Vagina (tissue), 2 donors: ENCODE measurements at regions not wholly inside any gene's neighbourhood (a gene's known extent, or its start where the extent isn't known, plus 50 kb on each side); places are given as distances from the start of the nearest gene placed in this dataset.

Source experiments
- DNase-seq, 2 donors: peaks; one replicate each; pipeline ENCODE4 v3.0.0-alpha.2; 2017; ENCODE audit errors: extremely low spot score in 2 of 2
- H3K27ac ChIP-seq: fragments of 200-600 bp; sonication (generic); one replicate; pipeline ENCODE4 v1.5.1; 2019
- H3K27me3 ChIP-seq: fragments of 200-600 bp; sonication (generic); one replicate; pipeline ENCODE4 v1.5.1; 2019
- H3K36me3 ChIP-seq, 2 donors: fragments of 200-600 bp; sonication (generic); one replicate each; pipeline ENCODE4 v1.5.1; 2017 to 2019
- H3K4me1 ChIP-seq: fragments of 200-600 bp; sonication (generic); one replicate; pipeline ENCODE4 v1.5.1; 2019
- H3K4me3 ChIP-seq, 2 donors: fragments of 200-600 bp; sonication (generic); 1 replicate in 1 of 2; 2 replicates in 1 of 2; pipeline ENCODE4 v1.5.1; 2016 to 2019
- H3K9me3 ChIP-seq: fragments of 200-600 bp; sonication (generic); one replicate; pipeline ENCODE4 v1.5.1; 2019
- CTCF ChIP-seq, 3 experiments: fragments of 450-650 bp in 2 of 3; fragments of 200-600 bp in 1 of 3; sonication (generic) in 1 of 3; IDR thresholded peaks; one replicate each; pipeline ENCODE4 v1.5.1; 2017 to 2019; ENCODE audit warnings: antibody characterized with exemption in 3 of 3, mild to moderate bottlenecking in 2 of 3, moderate library complexity in 2 of 3
- POLR2A ChIP-seq, 2 donors: fragments of 450-650 bp; IDR thresholded peaks; one replicate each; pipeline ENCODE4 v1.6.1; 2017; ENCODE audit warnings: antibody characterized with exemption in 2 of 2, mild to moderate bottlenecking in 2 of 2, moderate library complexity in 2 of 2
- POLR2AphosphoS5 ChIP-seq, 2 donors: sonication (generic); formaldehyde crosslinking; IDR thresholded peaks; one replicate each; pipeline ENCODE4 v1.9.0; 2017; ENCODE audit warnings: antibody characterized with exemption in 2 of 2, mild to moderate bottlenecking in 2 of 2, low read depth in 1 of 2; ENCODE audit not compliant: insufficient read depth in 1 of 2
- intact Hi-C: fragments of 100-400 bp; cut with DNase I; formaldehyde crosslinking; loops from one replicate; pipeline ENCODE4 v1.15.1; 2023

- Histone ChIP-seq H3K4me3 (no peak overlapping the region), H3K9me3 (no peaks in the 10 kb centered on the region), H3K36me3 (no peaks in the 10 kb centered on the region), H3K27me3 (no peaks in the 10 kb centered on the region), H3K4me1 (no peaks in the 10 kb centered on the region), H3K27ac (no peak overlapping the region)
- intact Hi-C loops = no loop called here
- no peak for DNase-seq
- TF ChIP-seq POLR2AphosphoS5 (IDR thresholded peaks at IDR 0.05; ENCODE audit: insufficient read depth in 1 of 2, low read depth in 1 of 2) = no peak
- no peak for TF ChIP-seq POLR2A (IDR thresholded peaks at IDR 0.05)
- TF ChIP-seq CTCF (IDR thresholded peaks at IDR 0.05) = no peak
Measured at GRCh38 chr10:64394744-64395143, 873.5 kb downstream of the REEP3 start.

GRCh38 chr10:64396105-64396708 lies 875.0 kb downstream of the REEP3 start:
- Histone ChIP-seq H3K9me3 (no peaks in the 10 kb centered on the region), H3K27me3 (no peaks in the 10 kb centered on the region), H3K27ac (no peak overlapping the region), H3K4me1 (no peaks in the 10 kb centered on the region), H3K4me3 (no peak overlapping the region), H3K36me3 (no peaks in the 10 kb centered on the region)
- TF ChIP-seq CTCF (IDR thresholded peaks at IDR 0.05) = no peak
- no peak for TF ChIP-seq POLR2A (IDR thresholded peaks at IDR 0.05)
- no peak for TF ChIP-seq POLR2AphosphoS5 (IDR thresholded peaks at IDR 0.05; ENCODE audit: insufficient read depth in 1 of 2, low read depth in 1 of 2)
- DNase-seq = no peak
- intact Hi-C loops = no loop called here

GRCh38 chr10:64397125-64397524 lies 875.9 kb downstream of the REEP3 start:
- Histone ChIP-seq H3K27ac (no peak overlapping the region), H3K36me3 (no peaks in the 10 kb centered on the region), H3K4me1 (no peaks in the 10 kb centered on the region), H3K27me3 (no peaks in the 10 kb centered on the region), H3K9me3 (no peaks in the 10 kb centered on the region), H3K4me3 (no peak overlapping the region)
- intact Hi-C loops = no loop called here
- TF ChIP-seq CTCF (IDR thresholded peaks at IDR 0.05) = no peak
- no peak for TF ChIP-seq POLR2A (IDR thresholded peaks at IDR 0.05)
- TF ChIP-seq POLR2AphosphoS5 (IDR thresholded peaks at IDR 0.05; ENCODE audit: insufficient read depth in 1 of 2, low read depth in 1 of 2) = no peak
- DNase-seq = no peak

- Histone ChIP-seq H3K4me1 (no peaks in the 10 kb centered on the region), H3K27me3 (no peaks in the 10 kb centered on the region), H3K9me3 (no peaks in the 10 kb centered on the region), H3K27ac (no peak overlapping the region), H3K4me3 (no peak overlapping the region), H3K36me3 (no peaks in the 10 kb centered on the region)
- no peak for DNase-seq
- intact Hi-C loops = no loop called here
- TF ChIP-seq POLR2AphosphoS5 (IDR thresholded peaks at IDR 0.05; ENCODE audit: insufficient read depth in 1 of 2, low read depth in 1 of 2) (no peak), POLR2A (IDR thresholded peaks at IDR 0.05) (no peak), CTCF (IDR thresholded peaks at IDR 0.05) (no peak)
Measured at GRCh38 chr10:64408391-64409183, 887.4 kb downstream of the REEP3 start.

GRCh38 chr10:64409349-64409748 lies 888.1 kb downstream of the REEP3 start:
- H3K4me1 ChIP-seq = no peaks in the 10 kb centered on the region
- no peaks in the 10 kb centered on the region for H3K27me3 ChIP-seq
- H3K36me3 ChIP-seq = no peaks in the 10 kb centered on the region
- TF ChIP-seq POLR2AphosphoS5 (IDR thresholded peaks at IDR 0.05; ENCODE audit: insufficient read depth in 1 of 2, low read depth in 1 of 2) (no peak), POLR2A (IDR thresholded peaks at IDR 0.05) (no peak), CTCF (IDR thresholded peaks at IDR 0.05) (no peak)
- H3K27ac ChIP-seq = no peak overlapping the region
- no peak for DNase-seq
- H3K9me3 ChIP-seq = no peaks in the 10 kb centered on the region
- no peak overlapping the region for H3K4me3 ChIP-seq
- intact Hi-C loops = no loop called here
